ENCODE measurements at regions not wholly inside any gene's neighbourhood (a gene's known extent, or its start where the extent isn't known, plus 50 kb on each side); places are given as distances from the start of the nearest gene placed in this dataset.

DNA sequence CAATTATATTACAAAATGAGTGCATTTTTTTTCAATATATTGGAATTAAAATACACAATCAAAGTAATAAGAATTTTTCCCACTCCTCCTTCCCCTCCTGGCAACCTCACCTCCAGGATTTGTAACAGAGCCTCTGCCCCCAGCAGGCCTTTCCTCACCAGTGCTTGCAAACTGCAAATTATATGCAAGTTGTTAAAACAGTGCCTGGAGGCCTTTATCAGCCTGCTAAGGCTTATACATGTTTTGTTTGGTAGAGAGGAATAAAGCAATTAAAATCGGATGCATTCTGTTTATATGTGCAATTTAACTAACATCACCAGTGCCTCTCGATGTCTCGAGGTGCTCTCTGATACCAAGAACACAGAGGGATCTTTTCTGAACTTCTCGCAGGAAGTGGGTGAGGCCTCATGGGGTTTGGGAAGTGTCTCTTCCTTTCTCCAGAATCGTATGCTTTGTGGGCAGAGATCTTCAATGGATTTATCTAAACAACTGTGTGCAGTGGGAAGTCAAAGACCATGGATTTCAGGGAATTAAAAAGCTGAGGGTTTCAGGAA, 186.8 kb downstream of the CDH26 start:
- no peak for DNase-seq (ENCODE audit: extremely low spot score)
- CTCF ChIA-PET = no interaction called here
- TF ChIP-seq, protein P1, sequence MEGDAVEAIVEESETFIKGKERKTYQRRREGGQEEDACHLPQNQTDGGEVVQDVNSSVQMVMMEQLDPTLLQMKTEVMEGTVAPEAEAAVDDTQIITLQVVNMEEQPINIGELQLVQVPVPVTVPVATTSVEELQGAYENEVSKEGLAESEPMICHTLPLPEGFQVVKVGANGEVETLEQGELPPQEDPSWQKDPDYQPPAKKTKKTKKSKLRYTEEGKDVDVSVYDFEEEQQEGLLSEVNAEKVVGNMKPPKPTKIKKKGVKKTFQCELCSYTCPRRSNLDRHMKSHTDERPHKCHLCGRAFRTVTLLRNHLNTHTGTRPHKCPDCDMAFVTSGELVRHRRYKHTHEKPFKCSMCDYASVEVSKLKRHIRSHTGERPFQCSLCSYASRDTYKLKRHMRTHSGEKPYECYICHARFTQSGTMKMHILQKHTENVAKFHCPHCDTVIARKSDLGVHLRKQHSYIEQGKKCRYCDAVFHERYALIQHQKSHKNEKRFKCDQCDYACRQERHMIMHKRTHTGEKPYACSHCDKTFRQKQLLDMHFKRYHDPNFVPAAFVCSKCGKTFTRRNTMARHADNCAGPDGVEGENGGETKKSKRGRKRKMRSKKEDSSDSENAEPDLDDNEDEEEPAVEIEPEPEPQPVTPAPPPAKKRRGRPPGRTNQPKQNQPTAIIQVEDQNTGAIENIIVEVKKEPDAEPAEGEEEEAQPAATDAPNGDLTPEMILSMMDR (IDR thresholded peaks at IDR 0.05; ENCODE audit: control extremely low read depth, extremely low read depth, low read depth, missing control alignments) = no peak
- POLR2A ChIA-PET = no interaction called here

DNA sequence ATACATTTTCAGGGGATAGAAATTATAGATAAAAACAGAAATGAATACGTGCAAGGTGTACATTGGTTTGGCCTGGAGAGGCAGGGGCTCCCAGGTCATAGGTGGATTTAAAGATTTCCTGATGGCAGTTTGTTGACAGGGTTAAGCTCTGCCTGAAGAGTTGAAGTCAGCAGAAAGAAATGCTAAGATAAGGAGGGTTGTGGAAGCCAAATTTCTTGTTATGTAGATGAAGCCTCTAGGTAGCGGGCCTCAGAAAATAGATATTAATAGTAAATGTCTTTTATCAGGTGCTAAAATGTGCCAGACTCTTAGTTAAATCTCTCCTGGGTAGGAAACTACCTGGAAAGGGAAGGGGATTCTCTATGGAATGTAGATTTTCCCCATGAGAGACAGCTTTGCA, 188.8 kb downstream of the CDH26 start:
- no peak for DNase-seq (ENCODE audit: extremely low spot score)
- ChIA-PET CTCF (no interaction called here), POLR2A (no interaction called here)
- TF ChIP-seq, protein P1 (IDR thresholded peaks at IDR 0.05; ENCODE audit: control extremely low read depth, extremely low read depth, low read depth, missing control alignments) = no peak

DNA sequence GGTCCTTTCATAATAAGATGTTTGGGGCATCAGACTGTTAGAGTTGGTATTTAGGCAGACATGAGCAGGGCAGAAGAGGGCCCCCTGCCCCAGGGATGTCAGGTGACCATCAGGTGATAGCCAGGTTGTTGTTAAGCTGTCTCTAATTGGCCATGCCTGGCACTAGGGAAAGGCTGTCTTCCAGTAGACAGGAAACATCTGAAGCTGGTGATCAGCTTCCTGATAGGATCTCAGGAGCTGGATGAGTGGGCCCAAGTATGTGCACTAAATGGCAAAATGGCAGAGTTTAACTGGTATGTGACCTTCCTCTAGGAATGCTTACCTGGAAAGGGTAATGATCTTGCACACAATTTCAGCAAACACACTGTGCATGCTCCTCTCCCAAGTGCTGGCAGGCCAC, 190.7 kb downstream of the CDH26 start:
- no peak for DNase-seq (ENCODE audit: extremely low spot score)
- POLR2A ChIA-PET = no interaction called here
- TF ChIP-seq, protein P1 (IDR thresholded peaks at IDR 0.05; ENCODE audit: control extremely low read depth, extremely low read depth, low read depth, missing control alignments) = no peak
- CTCF ChIA-PET = no interaction called here

DNA sequence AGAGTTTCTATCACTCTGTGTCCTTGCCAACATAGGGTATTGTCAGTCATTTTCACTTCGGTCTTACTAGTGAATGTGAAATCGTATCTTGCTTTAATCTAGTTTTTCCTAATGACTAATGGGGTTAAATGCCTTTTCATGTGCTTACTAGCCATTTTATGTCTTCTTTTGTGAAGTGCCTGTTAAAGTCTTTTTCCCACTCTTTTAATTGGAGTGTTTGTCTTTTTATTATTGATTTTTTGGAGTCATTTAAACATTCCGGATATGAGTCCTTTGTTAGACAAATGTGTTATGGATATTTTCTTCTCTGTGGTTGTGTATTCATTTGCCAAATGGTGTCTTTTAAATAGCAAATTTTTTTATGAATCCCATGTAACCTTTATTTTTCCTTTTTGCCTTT, 194.6 kb downstream of the CDH26 start:
- POLR2A ChIA-PET = no interaction called here
- CTCF ChIA-PET = no interaction called here
- TF ChIP-seq, protein P1 (IDR thresholded peaks at IDR 0.05; ENCODE audit: control extremely low read depth, extremely low read depth, low read depth, missing control alignments) = no peak
- DNase-seq (ENCODE audit: extremely low spot score) = no peak

DNA sequence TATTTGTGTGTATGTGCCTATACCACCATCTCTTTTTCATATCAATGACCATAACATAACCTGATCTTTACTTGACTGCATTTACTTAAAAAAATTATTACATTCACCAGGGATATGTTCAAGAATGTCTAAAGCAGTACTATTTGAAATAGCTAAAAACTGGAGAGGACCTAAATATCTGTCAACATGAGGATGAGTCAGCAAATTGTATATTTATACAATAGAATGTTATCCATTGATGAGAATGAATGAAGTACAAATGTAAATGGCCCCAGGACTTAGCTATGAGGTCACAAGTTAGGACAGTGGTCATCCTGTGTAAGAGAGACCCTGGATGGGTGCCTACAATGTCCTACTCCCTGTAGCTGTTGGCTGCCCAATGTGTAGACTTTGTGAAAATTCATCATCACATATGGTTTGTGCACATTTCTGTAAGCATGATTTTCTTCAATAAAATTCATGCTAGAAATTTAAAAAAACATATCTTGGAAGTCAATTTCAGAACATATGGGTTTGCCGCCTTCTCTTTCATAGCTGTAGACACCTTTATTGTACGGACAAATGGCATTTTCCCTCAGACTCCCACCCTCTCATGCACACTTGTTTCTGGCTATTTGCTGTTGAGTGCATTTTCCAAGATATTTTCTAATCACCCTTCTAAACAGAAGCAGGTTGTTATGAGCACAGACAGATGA, 202.4 kb downstream of the CDH26 start:
- ChIA-PET CTCF (no interaction called here), POLR2A (no interaction called here)
- TF ChIP-seq, protein P1 (IDR thresholded peaks at IDR 0.05; ENCODE audit: control extremely low read depth, extremely low read depth, low read depth, missing control alignments) = no peak
- DNase-seq (ENCODE audit: extremely low spot score) = no peak

DNA sequence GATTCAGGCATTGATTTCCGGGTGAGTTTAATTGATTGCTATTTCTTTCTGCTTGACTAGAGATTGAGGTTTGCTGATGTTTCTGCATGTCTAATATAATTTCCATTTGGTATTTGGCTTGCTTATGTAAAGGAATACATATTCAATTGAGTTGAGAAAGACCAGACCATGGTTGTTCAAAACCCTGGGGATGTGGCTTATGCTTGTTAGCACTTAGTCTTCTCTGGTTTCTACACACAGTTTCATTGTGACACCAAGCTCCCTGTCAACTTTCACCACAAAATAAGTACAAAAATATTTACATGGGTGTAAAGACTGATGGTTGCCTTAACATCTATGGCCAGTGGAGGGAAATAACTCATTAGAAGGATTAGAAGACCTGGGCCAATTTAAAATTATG, 209.6 kb downstream of the CDH26 start:
- ChIA-PET CTCF (no interaction called here), POLR2A (no interaction called here)
- TF ChIP-seq, protein P1 (IDR thresholded peaks at IDR 0.05; ENCODE audit: control extremely low read depth, extremely low read depth, low read depth, missing control alignments) = no peak
- no peak for DNase-seq (ENCODE audit: extremely low spot score)
